CD14-positive monocyte (primary cell): ENCODE measurements at regions not wholly inside any gene's neighbourhood (a gene's known extent, or its start where the extent isn't known, plus 50 kb on each side); places are given as distances from the start of the nearest gene placed in this dataset.

Experiments
- DNase-seq, 3 donors: peaks; one replicate each; pipeline ENCODE4 v3.0.0-alpha.2; 2011 to 2022
- H2AFZ ChIP-seq: 2 replicates; pipeline ENCODE4 v1.6.0; 2012; ENCODE audit warnings: mild to moderate bottlenecking, low read depth, low read length, inconsistent platforms; ENCODE audit not compliant: insufficient read depth, poor library complexity, severe bottlenecking
- H3K27ac ChIP-seq, 2 donors: 1 replicate in 1 of 2; 2 replicates in 1 of 2; pipeline ENCODE4 v1.5.1; 2012 to 2013; ENCODE audit warnings: low read length in 2 of 2, control low read depth in 1 of 2, inconsistent platforms in 1 of 2, low read depth in 1 of 2, mild to moderate bottlenecking in 1 of 2
- H3K27me3 ChIP-seq, 2 donors: one replicate each; pipeline versions ENCODE4 v1.6.0 to v1.6.1; 2011 to 2013; ENCODE audit warnings: low read length in 2 of 2; ENCODE audit not compliant: control insufficient read depth in 2 of 2, insufficient read depth in 2 of 2
- H3K36me3 ChIP-seq, 2 donors: replicated peaks in 1 of 2; 1 replicate in 1 of 2; 2 replicates in 1 of 2; pipeline versions ENCODE4 v1.5.1 to v1.6.1; 2012 to 2013; ENCODE audit warnings: low read length in 2 of 2, control low read depth in 1 of 2, inconsistent platforms in 1 of 2, mild to moderate bottlenecking in 1 of 2; ENCODE audit not compliant: insufficient read depth in 2 of 2, control insufficient read depth in 1 of 2
- H3K4me1 ChIP-seq, 2 donors: 1 replicate in 1 of 2; 2 replicates in 1 of 2; pipeline versions ENCODE4 v1.5.1 to v1.6.1; 2012 to 2013; ENCODE audit warnings: low read length in 2 of 2, control low read depth in 1 of 2, inconsistent platforms in 1 of 2, mild to moderate bottlenecking in 1 of 2, moderate library complexity in 1 of 2; ENCODE audit not compliant: insufficient read depth in 2 of 2, control insufficient read depth in 1 of 2
- H3K4me2 ChIP-seq: replicated peaks from 2 replicates; pipeline ENCODE3; 2012; ENCODE audit warnings: low read length, moderate library complexity, mild to moderate bottlenecking; ENCODE audit not compliant: poor library complexity, severe bottlenecking; ENCODE audit errors: extremely low read depth
- H3K4me3 ChIP-seq, 3 experiments: fragments of 200-600 bp in 1 of 3; sonication (generic) in 1 of 3; replicated peaks in 1 of 3; 1 replicate in 2 of 3; 2 replicates in 1 of 3; pipeline ENCODE4 v1.5.1; 2011 to 2013; ENCODE audit warnings: low read length in 3 of 3, mild to moderate bottlenecking in 3 of 3, control low read depth in 2 of 3, low read depth in 2 of 3, inconsistent platforms in 1 of 3, moderate library complexity in 1 of 3
- H3K79me2 ChIP-seq: 2 replicates; pipeline ENCODE4 v1.6.0; 2012; ENCODE audit warnings: mild to moderate bottlenecking, control low read depth, inconsistent platforms, low read length, moderate library complexity; ENCODE audit not compliant: insufficient read depth
- H3K9ac ChIP-seq: 2 replicates; pipeline ENCODE4 v1.6.0; 2017; ENCODE audit warnings: low read length, mild to moderate bottlenecking; ENCODE audit not compliant: insufficient read depth, poor library complexity, severe bottlenecking
- H3K9me3 ChIP-seq, 2 donors: replicated peaks in 1 of 2; 1 replicate in 1 of 2; 2 replicates in 1 of 2; pipeline versions ENCODE4 v1.5.1 to v1.6.1; 2012 to 2013; ENCODE audit warnings: low read length in 2 of 2, control low read depth in 1 of 2; ENCODE audit not compliant: control insufficient read depth in 1 of 2, insufficient read depth in 1 of 2
- H4K20me1 ChIP-seq: 2 replicates; pipeline ENCODE4 v1.6.0; 2012; ENCODE audit warnings: mild to moderate bottlenecking, low read length, control low read depth, moderate library complexity; ENCODE audit not compliant: insufficient read depth
- H3K27ac Mint-ChIP-seq, 7 donors: one replicate each; pipeline ENCODE4 v1.8.0; 2020; ENCODE audit warnings: mild to moderate bottlenecking in 7 of 7, mixed read lengths in 7 of 7, moderate library complexity in 6 of 7, inconsistent platforms in 2 of 7
- H3K27me3 Mint-ChIP-seq, 3 donors: one replicate each; pipeline ENCODE4 v1.8.0; 2021 to 2022; ENCODE audit warnings: low read depth in 3 of 3, mild to moderate bottlenecking in 3 of 3, mixed read lengths in 3 of 3, moderate library complexity in 3 of 3, inconsistent platforms in 1 of 3
- H3K36me3 Mint-ChIP-seq, 2 donors: one replicate each; pipeline ENCODE4 v1.8.0; 2020; ENCODE audit warnings: mixed read lengths in 2 of 2, inconsistent platforms in 1 of 2, mild to moderate bottlenecking in 1 of 2
- H3K4me1 Mint-ChIP-seq: one replicate; pipeline ENCODE4 v1.8.0; 2020; ENCODE audit warnings: mild to moderate bottlenecking, mixed read lengths
- H3K4me3 Mint-ChIP-seq, 2 donors: one replicate each; pipeline ENCODE4 v1.8.0; 2020; ENCODE audit warnings: mild to moderate bottlenecking in 2 of 2, mixed read lengths in 2 of 2, moderate library complexity in 1 of 2
- H3K9me3 Mint-ChIP-seq, 7 donors: one replicate each; pipeline ENCODE4 v1.8.0; 2020 to 2022; ENCODE audit warnings: mixed read lengths in 7 of 7, mild to moderate bottlenecking in 6 of 7, moderate library complexity in 6 of 7, inconsistent platforms in 2 of 7
- WGBS: methylation state at CpG from one replicate; pipeline ENCODE4 v1.1.5; 2013; ENCODE audit warnings: missing lambda C conversion rate; ENCODE audit not compliant: insufficient coverage; 5-methylcytosine and 5-hydroxymethylcytosine counted together
- intact Hi-C, 2 donors: fragments of 100-400 bp; cut with micrococcal nuclease; formaldehyde crosslinking; loops; one replicate each; pipeline versions ENCODE4 v1.15.0 to v1.15.1; 2023
- TF ChIP-seq, protein P1 (sequence below): fragments of 200-600 bp; IDR thresholded peaks from one replicate; pipeline ENCODE4 v1.8.0; 2022; ENCODE audit warnings: antibody characterized with exemption, mild to moderate bottlenecking

DNA sequence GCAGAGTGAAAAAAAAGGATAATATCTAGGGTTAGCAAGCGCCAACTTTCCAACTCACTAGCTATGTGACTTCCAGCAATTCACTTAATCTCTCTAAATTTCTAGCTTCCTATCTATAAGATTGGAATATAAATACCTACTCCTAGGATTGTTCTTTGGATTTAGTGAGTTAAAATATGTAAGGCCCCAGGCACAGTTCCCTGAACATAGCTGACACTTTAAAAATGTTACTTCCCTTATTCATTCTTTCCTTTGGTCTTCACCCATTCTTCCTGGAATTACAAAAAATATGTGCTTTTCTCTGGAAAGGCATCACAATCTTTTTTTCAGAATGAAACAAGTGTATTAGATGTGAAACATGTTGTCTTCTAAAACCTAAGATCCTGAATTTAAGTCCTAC lies 365.7 kb downstream of the RBM43 start:
- H3K4me3 Mint-ChIP-seq: no peak overlapping the region
- H3K9me3 ChIP-seq: peaks cover 4 to 12% of the 10 kb centered on the region in 2 donors
- no peak for DNase-seq
- H3K4me1 Mint-ChIP-seq: no peaks in the 10 kb centered on the region
- intact Hi-C loops: no loop called here
- no peak overlapping the region for H3K27ac ChIP-seq
- no peaks in the 10 kb centered on the region for H3K36me3 ChIP-seq
- H3K9ac ChIP-seq: no peak overlapping the region
- H3K27me3 Mint-ChIP-seq: no peaks in the 10 kb centered on the region
- H3K27ac Mint-ChIP-seq: no peak overlapping the region
- TF ChIP-seq, protein P1, sequence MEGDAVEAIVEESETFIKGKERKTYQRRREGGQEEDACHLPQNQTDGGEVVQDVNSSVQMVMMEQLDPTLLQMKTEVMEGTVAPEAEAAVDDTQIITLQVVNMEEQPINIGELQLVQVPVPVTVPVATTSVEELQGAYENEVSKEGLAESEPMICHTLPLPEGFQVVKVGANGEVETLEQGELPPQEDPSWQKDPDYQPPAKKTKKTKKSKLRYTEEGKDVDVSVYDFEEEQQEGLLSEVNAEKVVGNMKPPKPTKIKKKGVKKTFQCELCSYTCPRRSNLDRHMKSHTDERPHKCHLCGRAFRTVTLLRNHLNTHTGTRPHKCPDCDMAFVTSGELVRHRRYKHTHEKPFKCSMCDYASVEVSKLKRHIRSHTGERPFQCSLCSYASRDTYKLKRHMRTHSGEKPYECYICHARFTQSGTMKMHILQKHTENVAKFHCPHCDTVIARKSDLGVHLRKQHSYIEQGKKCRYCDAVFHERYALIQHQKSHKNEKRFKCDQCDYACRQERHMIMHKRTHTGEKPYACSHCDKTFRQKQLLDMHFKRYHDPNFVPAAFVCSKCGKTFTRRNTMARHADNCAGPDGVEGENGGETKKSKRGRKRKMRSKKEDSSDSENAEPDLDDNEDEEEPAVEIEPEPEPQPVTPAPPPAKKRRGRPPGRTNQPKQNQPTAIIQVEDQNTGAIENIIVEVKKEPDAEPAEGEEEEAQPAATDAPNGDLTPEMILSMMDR: no peak
- no peaks in the 10 kb centered on the region for H3K4me1 ChIP-seq
- no peaks in the 10 kb centered on the region for H3K36me3 Mint-ChIP-seq
- no peaks in the 10 kb centered on the region for H4K20me1 ChIP-seq
- no peaks in the 10 kb centered on the region for H3K79me2 ChIP-seq
- H3K27me3 ChIP-seq: no peaks in the 10 kb centered on the region
- no CpG with 5 or more reads among the region's 1 CpG for WGBS
- no peak overlapping the region for H2AFZ ChIP-seq
- peaks cover 4 to 14% (median 9%) of the 10 kb centered on the region in 7 donors for H3K9me3 Mint-ChIP-seq
- no peak overlapping the region for H3K4me3 ChIP-seq
- no peak overlapping the region for H3K4me2 ChIP-seq

DNA sequence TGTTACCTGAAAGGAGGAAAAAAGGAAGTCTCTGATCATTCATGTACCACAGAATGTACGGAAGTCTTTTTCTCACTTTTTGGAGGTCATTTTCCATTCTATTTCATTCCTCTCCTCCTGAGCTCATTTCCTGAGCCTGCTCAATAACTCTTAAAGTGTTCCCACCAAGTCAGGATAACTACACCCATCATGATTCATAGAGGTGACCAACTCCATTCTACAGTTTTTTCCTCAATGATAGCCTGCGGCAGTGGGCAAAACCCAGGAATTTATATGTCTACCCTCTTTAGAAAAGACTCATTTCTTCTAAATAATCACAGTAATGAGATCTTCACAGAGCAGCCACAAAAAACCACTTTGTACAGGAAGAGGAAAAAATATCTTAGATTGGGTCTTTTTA lies 372.5 kb downstream of the RBM43 start:
- Histone ChIP-seq H4K20me1 (no peaks in the 10 kb centered on the region), H3K36me3 (no peaks in the 10 kb centered on the region), H3K79me2 (no peaks in the 10 kb centered on the region), H3K9me3 (no peaks in the 10 kb centered on the region), H3K27me3 (no peaks in the 10 kb centered on the region), H3K9ac (no peak overlapping the region), H3K4me3 (no peak overlapping the region), H3K4me1 (no peaks in the 10 kb centered on the region), H3K27ac (no peak overlapping the region), H2AFZ (no peak overlapping the region), H3K4me2 (no peak overlapping the region)
- no peaks in the 10 kb centered on the region for H3K4me1 Mint-ChIP-seq
- no peak overlapping the region for H3K27ac Mint-ChIP-seq
- H3K4me3 Mint-ChIP-seq: no peak overlapping the region
- WGBS: no CpG with 5 or more reads among the region's 2 CpGs
- peaks cover 0 to 1% (median 0%) of the 10 kb centered on the region in 3 donors for H3K27me3 Mint-ChIP-seq
- intact Hi-C loops: no loop called here
- TF ChIP-seq, protein P1: no peak
- H3K9me3 Mint-ChIP-seq: peaks cover 3 to 8% (median 4%) of the 10 kb centered on the region in 7 donors
- no peaks in the 10 kb centered on the region for H3K36me3 Mint-ChIP-seq
- no peak for DNase-seq
